GM23338 (cell line): ENCODE measurements at regions not wholly inside any gene's neighbourhood (a gene's known extent, or its start where the extent isn't known, plus 50 kb on each side); places are given as distances from the start of the nearest gene placed in this dataset.

Experiments
- CREB1 ChIP-seq: fragments of 250-450 bp; sonication (Bioruptor Pico); IDR thresholded peaks from 2 replicates; pipeline ENCODE4 v1.5.0; 2020; ENCODE audit warnings: low read depth, mild to moderate bottlenecking, moderate library complexity
- TF ChIP-seq, protein P1 (sequence below): fragments of 250-450 bp; sonication (Bioruptor Pico); IDR thresholded peaks from 2 replicates; pipeline ENCODE4 v1.5.0; 2020; ENCODE audit warnings: mild to moderate bottlenecking, moderate library complexity
- TF ChIP-seq, protein P2 (sequence below): IDR thresholded peaks from 2 replicates; pipeline ENCODE4 v1.6.1; 2016; ENCODE audit warnings: antibody characterized with exemption
- TF ChIP-seq, protein P3 (sequence below): IDR thresholded peaks from one replicate; pipeline ENCODE4 v1.6.1; 2018; ENCODE audit warnings: antibody characterized with exemption; ENCODE audit not compliant: unreplicated experiment

DNA sequence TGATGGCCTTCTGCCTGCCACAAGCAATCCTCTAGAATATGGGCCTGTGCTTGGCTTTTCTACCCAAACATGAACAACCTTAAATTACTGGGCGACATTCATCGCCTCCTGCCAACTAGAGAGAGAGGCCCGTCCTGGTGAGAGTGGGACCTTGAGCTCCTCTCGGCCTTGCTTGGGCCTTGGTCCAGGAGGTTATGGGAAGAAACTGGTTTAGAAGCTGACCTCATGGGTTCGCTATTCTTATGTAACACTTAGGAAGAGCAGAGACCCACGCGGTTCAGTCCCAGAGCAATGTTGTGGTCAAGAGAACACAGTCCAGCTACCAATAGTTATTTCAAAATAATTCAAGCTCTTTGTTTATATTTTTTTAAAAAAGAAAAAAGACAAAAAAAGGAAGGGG lies 176.3 kb upstream of the ZNF32 start (continued):
- TF ChIP-seq, protein P1, sequence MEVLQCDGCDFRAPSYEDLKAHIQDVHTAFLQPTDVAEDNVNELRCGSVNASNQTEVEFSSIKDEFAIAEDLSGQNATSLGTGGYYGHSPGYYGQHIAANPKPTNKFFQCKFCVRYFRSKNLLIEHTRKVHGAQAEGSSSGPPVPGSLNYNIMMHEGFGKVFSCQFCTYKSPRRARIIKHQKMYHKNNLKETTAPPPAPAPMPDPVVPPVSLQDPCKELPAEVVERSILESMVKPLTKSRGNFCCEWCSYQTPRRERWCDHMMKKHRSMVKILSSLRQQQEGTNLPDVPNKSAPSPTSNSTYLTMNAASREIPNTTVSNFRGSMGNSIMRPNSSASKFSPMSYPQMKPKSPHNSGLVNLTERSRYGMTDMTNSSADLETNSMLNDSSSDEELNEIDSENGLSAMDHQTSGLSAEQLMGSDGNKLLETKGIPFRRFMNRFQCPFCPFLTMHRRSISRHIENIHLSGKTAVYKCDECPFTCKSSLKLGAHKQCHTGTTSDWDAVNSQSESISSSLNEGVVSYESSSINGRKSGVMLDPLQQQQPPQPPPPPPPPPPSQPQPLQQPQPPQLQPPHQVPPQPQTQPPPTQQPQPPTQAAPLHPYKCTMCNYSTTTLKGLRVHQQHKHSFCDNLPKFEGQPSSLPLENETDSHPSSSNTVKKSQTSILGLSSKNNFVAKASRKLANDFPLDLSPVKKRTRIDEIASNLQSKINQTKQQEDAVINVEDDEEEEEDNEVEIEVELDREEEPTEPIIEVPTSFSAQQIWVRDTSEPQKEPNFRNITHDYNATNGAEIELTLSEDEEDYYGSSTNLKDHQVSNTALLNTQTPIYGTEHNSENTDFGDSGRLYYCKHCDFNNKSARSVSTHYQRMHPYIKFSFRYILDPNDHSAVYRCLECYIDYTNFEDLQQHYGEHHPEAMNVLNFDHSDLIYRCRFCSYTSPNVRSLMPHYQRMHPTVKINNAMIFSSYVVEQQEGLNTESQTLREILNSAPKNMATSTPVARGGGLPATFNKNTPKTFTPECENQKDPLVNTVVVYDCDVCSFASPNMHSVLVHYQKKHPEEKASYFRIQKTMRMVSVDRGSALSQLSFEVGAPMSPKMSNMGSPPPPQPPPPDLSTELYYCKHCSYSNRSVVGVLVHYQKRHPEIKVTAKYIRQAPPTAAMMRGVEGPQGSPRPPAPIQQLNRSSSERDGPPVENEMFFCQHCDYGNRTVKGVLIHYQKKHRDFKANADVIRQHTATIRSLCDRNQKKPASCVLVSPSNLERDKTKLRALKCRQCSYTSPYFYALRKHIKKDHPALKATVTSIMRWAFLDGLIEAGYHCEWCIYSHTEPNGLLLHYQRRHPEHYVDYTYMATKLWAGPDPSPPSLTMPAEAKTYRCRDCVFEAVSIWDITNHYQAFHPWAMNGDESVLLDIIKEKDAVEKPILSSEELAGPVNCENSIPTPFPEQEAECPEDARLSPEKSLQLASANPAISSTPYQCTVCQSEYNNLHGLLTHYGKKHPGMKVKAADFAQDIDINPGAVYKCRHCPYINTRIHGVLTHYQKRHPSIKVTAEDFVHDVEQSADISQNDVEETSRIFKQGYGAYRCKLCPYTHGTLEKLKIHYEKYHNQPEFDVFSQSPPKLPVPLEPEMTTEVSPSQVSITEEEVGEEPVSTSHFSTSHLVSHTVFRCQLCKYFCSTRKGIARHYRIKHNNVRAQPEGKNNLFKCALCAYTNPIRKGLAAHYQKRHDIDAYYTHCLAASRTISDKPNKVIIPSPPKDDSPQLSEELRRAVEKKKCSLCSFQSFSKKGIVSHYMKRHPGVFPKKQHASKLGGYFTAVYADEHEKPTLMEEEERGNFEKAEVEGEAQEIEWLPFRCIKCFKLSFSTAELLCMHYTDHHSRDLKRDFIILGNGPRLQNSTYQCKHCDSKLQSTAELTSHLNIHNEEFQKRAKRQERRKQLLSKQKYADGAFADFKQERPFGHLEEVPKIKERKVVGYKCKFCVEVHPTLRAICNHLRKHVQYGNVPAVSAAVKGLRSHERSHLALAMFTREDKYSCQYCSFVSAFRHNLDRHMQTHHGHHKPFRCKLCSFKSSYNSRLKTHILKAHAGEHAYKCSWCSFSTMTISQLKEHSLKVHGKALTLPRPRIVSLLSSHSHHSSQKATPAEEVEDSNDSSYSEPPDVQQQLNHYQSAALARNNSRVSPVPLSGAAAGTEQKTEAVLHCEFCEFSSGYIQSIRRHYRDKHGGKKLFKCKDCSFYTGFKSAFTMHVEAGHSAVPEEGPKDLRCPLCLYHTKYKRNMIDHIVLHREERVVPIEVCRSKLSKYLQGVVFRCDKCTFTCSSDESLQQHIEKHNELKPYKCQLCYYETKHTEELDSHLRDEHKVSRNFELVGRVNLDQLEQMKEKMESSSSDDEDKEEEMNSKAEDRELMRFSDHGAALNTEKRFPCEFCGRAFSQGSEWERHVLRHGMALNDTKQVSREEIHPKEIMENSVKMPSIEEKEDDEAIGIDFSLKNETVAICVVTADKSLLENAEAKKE (CRISPR knock-in tag): no peak
- no peak for TF ChIP-seq CREB1 (CRISPR knock-in tag)
- TF ChIP-seq, protein P2, sequence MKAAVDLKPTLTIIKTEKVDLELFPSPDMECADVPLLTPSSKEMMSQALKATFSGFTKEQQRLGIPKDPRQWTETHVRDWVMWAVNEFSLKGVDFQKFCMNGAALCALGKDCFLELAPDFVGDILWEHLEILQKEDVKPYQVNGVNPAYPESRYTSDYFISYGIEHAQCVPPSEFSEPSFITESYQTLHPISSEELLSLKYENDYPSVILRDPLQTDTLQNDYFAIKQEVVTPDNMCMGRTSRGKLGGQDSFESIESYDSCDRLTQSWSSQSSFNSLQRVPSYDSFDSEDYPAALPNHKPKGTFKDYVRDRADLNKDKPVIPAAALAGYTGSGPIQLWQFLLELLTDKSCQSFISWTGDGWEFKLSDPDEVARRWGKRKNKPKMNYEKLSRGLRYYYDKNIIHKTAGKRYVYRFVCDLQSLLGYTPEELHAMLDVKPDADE: no peak
- TF ChIP-seq, protein P3, sequence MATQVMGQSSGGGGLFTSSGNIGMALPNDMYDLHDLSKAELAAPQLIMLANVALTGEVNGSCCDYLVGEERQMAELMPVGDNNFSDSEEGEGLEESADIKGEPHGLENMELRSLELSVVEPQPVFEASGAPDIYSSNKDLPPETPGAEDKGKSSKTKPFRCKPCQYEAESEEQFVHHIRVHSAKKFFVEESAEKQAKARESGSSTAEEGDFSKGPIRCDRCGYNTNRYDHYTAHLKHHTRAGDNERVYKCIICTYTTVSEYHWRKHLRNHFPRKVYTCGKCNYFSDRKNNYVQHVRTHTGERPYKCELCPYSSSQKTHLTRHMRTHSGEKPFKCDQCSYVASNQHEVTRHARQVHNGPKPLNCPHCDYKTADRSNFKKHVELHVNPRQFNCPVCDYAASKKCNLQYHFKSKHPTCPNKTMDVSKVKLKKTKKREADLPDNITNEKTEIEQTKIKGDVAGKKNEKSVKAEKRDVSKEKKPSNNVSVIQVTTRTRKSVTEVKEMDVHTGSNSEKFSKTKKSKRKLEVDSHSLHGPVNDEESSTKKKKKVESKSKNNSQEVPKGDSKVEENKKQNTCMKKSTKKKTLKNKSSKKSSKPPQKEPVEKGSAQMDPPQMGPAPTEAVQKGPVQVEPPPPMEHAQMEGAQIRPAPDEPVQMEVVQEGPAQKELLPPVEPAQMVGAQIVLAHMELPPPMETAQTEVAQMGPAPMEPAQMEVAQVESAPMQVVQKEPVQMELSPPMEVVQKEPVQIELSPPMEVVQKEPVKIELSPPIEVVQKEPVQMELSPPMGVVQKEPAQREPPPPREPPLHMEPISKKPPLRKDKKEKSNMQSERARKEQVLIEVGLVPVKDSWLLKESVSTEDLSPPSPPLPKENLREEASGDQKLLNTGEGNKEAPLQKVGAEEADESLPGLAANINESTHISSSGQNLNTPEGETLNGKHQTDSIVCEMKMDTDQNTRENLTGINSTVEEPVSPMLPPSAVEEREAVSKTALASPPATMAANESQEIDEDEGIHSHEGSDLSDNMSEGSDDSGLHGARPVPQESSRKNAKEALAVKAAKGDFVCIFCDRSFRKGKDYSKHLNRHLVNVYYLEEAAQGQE: no peak
